DOHH2 (cell line): ENCODE measurements at regions not wholly inside any gene's neighbourhood (a gene's known extent, or its start where the extent isn't known, plus 50 kb on each side); places are given as distances from the start of the nearest gene placed in this dataset.

Experiments
- CTCF ChIP-seq: fragments of 200-600 bp; sonication (generic); IDR thresholded peaks from one replicate; pipeline ENCODE4 v1.5.1; 2014; ENCODE audit warnings: antibody characterized with exemption, mild to moderate bottlenecking, low read depth, low read length; ENCODE audit not compliant: poor library complexity, severe bottlenecking
- EZH2phosphoT487 ChIP-seq: fragments of 200-600 bp; sonication (generic); IDR thresholded peaks from 2 replicates; pipeline ENCODE4 v1.6.1; 2017; ENCODE audit warnings: borderline replicate concordance, mild to moderate bottlenecking, antibody characterized with exemption, low read length, moderate library complexity, mixed read lengths

- no peak for TF ChIP-seq CTCF
- TF ChIP-seq EZH2phosphoT487, result no peak
These were observed 85.1 kb upstream of the CHRM3 start for GRCh38 chr1:239301251-239301650.
